ENCODE measurements at regions not wholly inside any gene's neighbourhood (a gene's known extent, or its start where the extent isn't known, plus 50 kb on each side); places are given as distances from the start of the nearest gene placed in this dataset.

DNA sequence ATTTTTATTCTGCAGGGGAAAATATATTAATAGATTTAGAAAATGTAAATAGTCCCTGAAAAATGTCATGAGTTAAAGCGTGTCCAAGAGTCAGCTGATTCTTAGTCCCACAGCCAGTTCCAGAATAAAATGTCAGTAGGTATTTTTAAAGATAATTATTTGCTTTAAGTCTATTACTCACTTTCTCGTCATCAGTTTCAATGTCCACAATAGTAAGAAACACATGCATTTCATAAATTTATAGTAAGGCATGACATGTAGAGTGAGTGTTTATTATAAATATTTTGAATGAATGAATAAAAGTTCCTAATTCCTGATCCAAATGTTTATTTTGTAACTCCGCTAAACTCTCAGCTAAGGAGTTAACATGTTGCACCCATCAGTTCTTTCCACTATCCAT lies 1044.0 kb upstream of the PIK3C3 start:
- no peak overlapping the region for H3K4me2 ChIP-seq (ENCODE audit: low read length)
- H3K4me1 ChIP-seq (ENCODE audit: insufficient read depth, low read length, severe bottlenecking): no peaks in the 10 kb centered on the region
- H3F3A ChIP-seq (ENCODE audit: insufficient read depth, low read length): no peaks in the 10 kb centered on the region
- no peaks in the 10 kb centered on the region for H3K36me3 ChIP-seq (ENCODE audit: insufficient read depth, low read length)
- H2AFZ ChIP-seq (ENCODE audit: low read length): no peak overlapping the region
- no peaks in the 10 kb centered on the region for H4K20me1 ChIP-seq (ENCODE audit: insufficient read depth, low read length)
- TF ChIP-seq, protein P1, sequence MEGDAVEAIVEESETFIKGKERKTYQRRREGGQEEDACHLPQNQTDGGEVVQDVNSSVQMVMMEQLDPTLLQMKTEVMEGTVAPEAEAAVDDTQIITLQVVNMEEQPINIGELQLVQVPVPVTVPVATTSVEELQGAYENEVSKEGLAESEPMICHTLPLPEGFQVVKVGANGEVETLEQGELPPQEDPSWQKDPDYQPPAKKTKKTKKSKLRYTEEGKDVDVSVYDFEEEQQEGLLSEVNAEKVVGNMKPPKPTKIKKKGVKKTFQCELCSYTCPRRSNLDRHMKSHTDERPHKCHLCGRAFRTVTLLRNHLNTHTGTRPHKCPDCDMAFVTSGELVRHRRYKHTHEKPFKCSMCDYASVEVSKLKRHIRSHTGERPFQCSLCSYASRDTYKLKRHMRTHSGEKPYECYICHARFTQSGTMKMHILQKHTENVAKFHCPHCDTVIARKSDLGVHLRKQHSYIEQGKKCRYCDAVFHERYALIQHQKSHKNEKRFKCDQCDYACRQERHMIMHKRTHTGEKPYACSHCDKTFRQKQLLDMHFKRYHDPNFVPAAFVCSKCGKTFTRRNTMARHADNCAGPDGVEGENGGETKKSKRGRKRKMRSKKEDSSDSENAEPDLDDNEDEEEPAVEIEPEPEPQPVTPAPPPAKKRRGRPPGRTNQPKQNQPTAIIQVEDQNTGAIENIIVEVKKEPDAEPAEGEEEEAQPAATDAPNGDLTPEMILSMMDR (IDR thresholded peaks at IDR 0.05; ENCODE audit: low read length): no peak
- no peak for TF ChIP-seq EZH2 (IDR thresholded peaks at IDR 0.05; ENCODE audit: borderline replicate concordance, low read length)
- H3K27ac ChIP-seq (ENCODE audit: low read depth, low read length, poor library complexity, severe bottlenecking): no peak overlapping the region
- H3K9me2 ChIP-seq (ENCODE audit: low read depth, low read length): no peaks in the 10 kb centered on the region
- no peak overlapping the region for H3K4me3 ChIP-seq (ENCODE audit: low read depth, low read length, poor library complexity, severe bottlenecking)
- no peak overlapping the region for H3K9ac ChIP-seq (ENCODE audit: low read length)
- no peaks in the 10 kb centered on the region for H3K9me3 ChIP-seq (ENCODE audit: low read length)
- H3K27me3 ChIP-seq (ENCODE audit: insufficient read depth, low read length): no peaks in the 10 kb centered on the region
- H3K79me2 ChIP-seq (ENCODE audit: insufficient read depth, low read length): no peaks in the 10 kb centered on the region

DNA sequence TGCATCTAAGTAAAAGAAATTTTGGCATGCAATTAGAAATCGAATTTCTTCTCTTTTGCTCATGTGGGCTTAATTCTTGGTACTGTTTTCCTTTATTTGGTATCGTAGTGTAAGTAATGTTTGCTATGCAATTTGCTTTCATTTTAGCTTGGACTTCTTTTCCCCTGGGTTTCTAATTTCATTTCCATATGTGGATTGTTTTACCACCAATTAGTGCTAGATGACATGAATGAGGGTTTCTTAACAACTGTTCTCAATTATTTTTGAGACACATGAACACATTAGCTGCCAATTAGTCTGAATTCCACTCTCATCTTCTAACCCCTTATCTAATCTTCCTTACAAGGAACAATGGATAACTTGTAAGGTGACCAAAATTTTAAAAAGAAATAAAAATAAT lies 1047.2 kb upstream of the PIK3C3 start:
- Histone ChIP-seq H2AFZ (ENCODE audit: low read length) (no peak overlapping the region), H3K4me2 (ENCODE audit: low read length) (no peak overlapping the region), H3K4me3 (ENCODE audit: low read depth, low read length, poor library complexity, severe bottlenecking) (no peak overlapping the region), H3K9me2 (ENCODE audit: low read depth, low read length) (no peaks in the 10 kb centered on the region), H3K79me2 (ENCODE audit: insufficient read depth, low read length) (no peaks in the 10 kb centered on the region), H3K9ac (ENCODE audit: low read length) (no peak overlapping the region), H4K20me1 (ENCODE audit: insufficient read depth, low read length) (no peaks in the 10 kb centered on the region), H3F3A (ENCODE audit: insufficient read depth, low read length) (no peaks in the 10 kb centered on the region), H3K4me1 (ENCODE audit: insufficient read depth, low read length, severe bottlenecking) (no peaks in the 10 kb centered on the region), H3K27ac (ENCODE audit: low read depth, low read length, poor library complexity, severe bottlenecking) (no peak overlapping the region), H3K27me3 (ENCODE audit: insufficient read depth, low read length) (no peaks in the 10 kb centered on the region), H3K9me3 (ENCODE audit: low read length) (no peaks in the 10 kb centered on the region), H3K36me3 (ENCODE audit: insufficient read depth, low read length) (no peaks in the 10 kb centered on the region)
- TF ChIP-seq EZH2 (IDR thresholded peaks at IDR 0.05; ENCODE audit: borderline replicate concordance, low read length): no peak
- TF ChIP-seq, protein P1 (IDR thresholded peaks at IDR 0.05; ENCODE audit: low read length): no peak

DNA sequence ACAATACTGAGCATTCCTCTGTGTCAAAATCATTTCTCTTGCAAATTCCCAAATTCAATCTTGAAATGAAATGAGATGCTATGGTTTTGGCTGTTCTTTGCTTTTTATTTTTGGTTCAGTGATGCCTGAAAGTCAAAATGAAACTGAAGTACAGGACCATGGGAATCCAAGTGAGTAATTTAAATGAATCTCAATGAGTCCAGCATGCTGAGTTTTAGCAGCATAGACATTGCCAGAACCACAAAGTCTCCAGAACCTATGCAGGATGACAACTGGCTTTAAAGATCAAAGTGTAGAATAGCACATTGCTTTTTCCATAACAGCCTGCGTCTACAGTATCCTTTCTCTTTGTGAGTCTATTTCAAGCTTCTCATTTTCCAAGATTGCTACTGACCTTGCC lies 1050.7 kb upstream of the PIK3C3 start:
- Histone ChIP-seq H3K79me2 (ENCODE audit: insufficient read depth, low read length) (no peaks in the 10 kb centered on the region), H3K4me1 (ENCODE audit: insufficient read depth, low read length, severe bottlenecking) (no peaks in the 10 kb centered on the region), H3K36me3 (ENCODE audit: insufficient read depth, low read length) (no peaks in the 10 kb centered on the region), H3K27me3 (ENCODE audit: insufficient read depth, low read length) (no peaks in the 10 kb centered on the region), H3K4me3 (ENCODE audit: low read depth, low read length, poor library complexity, severe bottlenecking) (no peak overlapping the region), H3K9me2 (ENCODE audit: low read depth, low read length) (no peaks in the 10 kb centered on the region), H3K9ac (ENCODE audit: low read length) (no peak overlapping the region), H2AFZ (ENCODE audit: low read length) (no peak overlapping the region), H3K27ac (ENCODE audit: low read depth, low read length, poor library complexity, severe bottlenecking) (no peak overlapping the region), H3K4me2 (ENCODE audit: low read length) (no peak overlapping the region), H4K20me1 (ENCODE audit: insufficient read depth, low read length) (no peaks in the 10 kb centered on the region), H3K9me3 (ENCODE audit: low read length) (no peaks in the 10 kb centered on the region), H3F3A (ENCODE audit: insufficient read depth, low read length) (no peaks in the 10 kb centered on the region)
- TF ChIP-seq EZH2 (IDR thresholded peaks at IDR 0.05; ENCODE audit: borderline replicate concordance, low read length): no peak
- TF ChIP-seq, protein P1 (IDR thresholded peaks at IDR 0.05; ENCODE audit: low read length): no peak
